H1 (cell line): ENCODE measurements at regions not wholly inside any gene's neighbourhood (a gene's known extent, or its start where the extent isn't known, plus 50 kb on each side); places are given as distances from the start of the nearest gene placed in this dataset.

ENCODE experiments used
- CTCF ChIA-PET: fragments of 300-600 bp; sonication (Branson Sonifier 250); formaldehyde crosslinking; loops from one replicate; lab custom pipeline; 2021; ENCODE audit not compliant: partially characterized antibody; lab: Charles Lee
- POLR2A ChIA-PET: fragments of 300-600 bp; sonication (Branson Sonifier 250); formaldehyde crosslinking; loops from one replicate; lab custom pipeline; 2021; ENCODE audit warnings: inconsistent platforms; ENCODE audit not compliant: partially characterized antibody; lab: Charles Lee
- DNase-seq, 2 experiments: peaks; one replicate each; pipeline versions ENCODE4 v3.0.0 to v3.0.0-alpha.2; 2010 to 2022; ENCODE audit warnings: low spot score in 2 of 2, low read depth in 1 of 2, mixed read lengths in 1 of 2
- FAIRE-seq: peaks from 2 replicates; lab custom pipeline; 2011; peaks lifted over from hg19 to GRCh38; lab: Jason Lieb, UNC
- H2AFZ ChIP-seq: 2 replicates; pipeline ENCODE4 v1.8.1; 2012; ENCODE audit warnings: low read length, inconsistent platforms
- H2AK5ac ChIP-seq: 2 replicates; pipeline ENCODE4 v1.6.1; 2013; ENCODE audit warnings: low read depth, low read length
- H2BK120ac ChIP-seq: replicated peaks from 2 replicates; pipeline ENCODE3; 2013; ENCODE audit warnings: low read depth, low read length, inconsistent platforms
- H2BK12ac ChIP-seq: 2 replicates; pipeline ENCODE4 v1.6.1; 2013; ENCODE audit warnings: low read depth, low read length
- H2BK15ac ChIP-seq: 2 replicates; pipeline ENCODE4 v1.6.1; 2013; ENCODE audit warnings: low read length
- H2BK20ac ChIP-seq: 2 replicates; pipeline ENCODE4 v1.6.1; 2013; ENCODE audit warnings: low read length
- H2BK5ac ChIP-seq: 2 replicates; pipeline ENCODE4 v1.6.1; 2013; ENCODE audit warnings: low read depth, low read length
- H3K14ac ChIP-seq: 2 replicates; pipeline ENCODE4 v1.6.1; 2013; ENCODE audit warnings: inconsistent platforms; ENCODE audit not compliant: insufficient read length
- H3K18ac ChIP-seq: 2 replicates; pipeline ENCODE4 v1.6.1; 2013; ENCODE audit warnings: low read length; ENCODE audit errors: extremely low read depth
- H3K23ac ChIP-seq: 2 replicates; pipeline ENCODE4 v1.6.1; 2013; ENCODE audit warnings: inconsistent platforms; ENCODE audit not compliant: insufficient read length
- H3K23me2 ChIP-seq: 2 replicates; pipeline ENCODE4 v1.6.1; 2013; ENCODE audit warnings: low read depth, low read length
- H3K27ac ChIP-seq: 2 replicates; pipeline ENCODE4 v1.6.1; 2011; ENCODE audit warnings: low read depth, low read length, inconsistent platforms
- H3K27me3 ChIP-seq, 4 experiments: replicated peaks in 1 of 4; 1 replicate in 1 of 4; 2 replicates in 3 of 4; pipeline versions ENCODE4 v1.6.1 to v1.8.1; 2011 to 2013; ENCODE audit warnings: low read length in 3 of 4, mild to moderate bottlenecking in 3 of 4, inconsistent platforms in 2 of 4, mixed read lengths in 2 of 4, moderate library complexity in 1 of 4; ENCODE audit not compliant: control insufficient read depth in 3 of 4, insufficient read depth in 3 of 4; ENCODE audit errors: extremely low read depth in 1 of 4
- H3K36me3 ChIP-seq, 4 experiments: 2 replicates each; pipeline versions ENCODE4 v1.6.1 to v1.8.1; 2011 to 2013; ENCODE audit warnings: mild to moderate bottlenecking in 4 of 4, low read length in 3 of 4, moderate library complexity in 2 of 4, control low read depth in 1 of 4, inconsistent platforms in 1 of 4; ENCODE audit not compliant: insufficient read depth in 4 of 4, control insufficient read depth in 2 of 4
- H3K4ac ChIP-seq: replicated peaks from 2 replicates; pipeline ENCODE3; 2013; ENCODE audit warnings: low read length, low read depth, mixed read lengths, inconsistent platforms; ENCODE audit not compliant: insufficient read length
- H3K4me1 ChIP-seq, 4 experiments: replicated peaks in 1 of 4; 1 replicate in 1 of 4; 2 replicates in 3 of 4; pipeline versions ENCODE4 v1.6.1 to v1.8.1; 2011 to 2013; ENCODE audit warnings: low read length in 3 of 4, inconsistent platforms in 2 of 4, mixed read lengths in 1 of 4; ENCODE audit not compliant: insufficient read depth in 4 of 4, control insufficient read depth in 3 of 4
- H3K4me2 ChIP-seq, 2 experiments: 2 replicates each; pipeline versions ENCODE4 v1.6.1 to v1.8.1; 2011 to 2013; ENCODE audit warnings: low read depth in 2 of 2, low read length in 2 of 2, control low read depth in 1 of 2, inconsistent platforms in 1 of 2, mild to moderate bottlenecking in 1 of 2; ENCODE audit not compliant: insufficient read depth in 1 of 2
- H3K4me3 ChIP-seq, 4 experiments: fragments of 200-600, 300-600 bp in 1 of 4; sonication (generic), shearing (Covaris generic), sonication (Bioruptor Twin) in 1 of 4; 2 replicates each; pipeline versions ENCODE4 v1.5.1 to v1.8.1; 2011 to 2016; ENCODE audit warnings: low read length in 4 of 4, low read depth in 3 of 4, control low read depth in 2 of 4, inconsistent platforms in 2 of 4, mild to moderate bottlenecking in 2 of 4, mixed read lengths in 1 of 4, moderate library complexity in 1 of 4; ENCODE audit not compliant: insufficient read depth in 2 of 4; ENCODE audit errors: extremely low read depth in 1 of 4
- H3K56ac ChIP-seq: replicated peaks from 2 replicates; pipeline ENCODE3; 2013; ENCODE audit warnings: low read depth, mild to moderate bottlenecking, mixed read lengths, low read length, inconsistent platforms; ENCODE audit not compliant: insufficient read length
- H3K79me1 ChIP-seq: 2 replicates; pipeline ENCODE4 v1.6.1; 2013; ENCODE audit warnings: low read depth, low read length, control low read depth
- H3K79me2 ChIP-seq, 2 experiments: 2 replicates each; pipeline versions ENCODE4 v1.6.1 to v1.8.1; 2012 to 2013; ENCODE audit warnings: low read length in 2 of 2, mild to moderate bottlenecking in 2 of 2, inconsistent platforms in 1 of 2; ENCODE audit not compliant: insufficient read depth in 2 of 2, control insufficient read depth in 1 of 2
- H3K9ac ChIP-seq, 4 experiments: replicated peaks in 1 of 4; 1 replicate in 1 of 4; 2 replicates in 3 of 4; pipeline versions ENCODE4 v1.6.1 to v1.8.1; 2011 to 2013; ENCODE audit warnings: low read depth in 3 of 4, low read length in 3 of 4, control low read depth in 2 of 4, mild to moderate bottlenecking in 2 of 4, moderate library complexity in 2 of 4, inconsistent platforms in 1 of 4; ENCODE audit errors: extremely low read depth in 1 of 4
- H3K9me3 ChIP-seq, 2 experiments: 2 replicates each; pipeline versions ENCODE4 v1.6.1 to v1.8.1; 2012 to 2013; ENCODE audit warnings: mild to moderate bottlenecking in 2 of 2, moderate library complexity in 2 of 2, control low read depth in 1 of 2, inconsistent platforms in 1 of 2, low read depth in 1 of 2, low read length in 1 of 2, mixed read lengths in 1 of 2; ENCODE audit not compliant: insufficient read depth in 2 of 2
- H4K20me1 ChIP-seq, 2 experiments: replicated peaks in 1 of 2; 2 replicates each; pipeline versions ENCODE3 to v1.8.1; 2011 to 2013; ENCODE audit warnings: inconsistent platforms in 2 of 2, low read length in 2 of 2, mild to moderate bottlenecking in 1 of 2; ENCODE audit not compliant: insufficient read depth in 2 of 2, control insufficient read depth in 1 of 2
- H4K5ac ChIP-seq: 2 replicates; pipeline ENCODE4 v1.6.1; 2013; ENCODE audit warnings: low read length, low read depth, mixed read lengths, inconsistent platforms; ENCODE audit not compliant: insufficient read length
- H4K8ac ChIP-seq: 2 replicates; pipeline ENCODE4 v1.8.0; 2013; ENCODE audit warnings: mild to moderate bottlenecking, moderate library complexity, low read length, inconsistent platforms; ENCODE audit not compliant: insufficient read depth; ENCODE audit errors: extremely low read depth
- H4K91ac ChIP-seq: replicated peaks from 2 replicates; pipeline ENCODE3; 2013; ENCODE audit warnings: low read length, mixed read lengths, inconsistent platforms; ENCODE audit not compliant: insufficient read length
- CBX5 ChIP-seq: fragments of 300-800, 300-1000 bp; sonication (generic); IDR thresholded peaks from 2 replicates; pipeline ENCODE4 v1.7.1; 2016; ENCODE audit warnings: antibody characterized with exemption, low read length, low read depth
- EP300 ChIP-seq, 2 experiments: IDR thresholded peaks; 1 replicate in 1 of 2; 2 replicates in 1 of 2; pipeline ENCODE4 v1.6.1; 2011 to 2012; ENCODE audit warnings: low read depth in 2 of 2, low read length in 2 of 2, mild to moderate bottlenecking in 2 of 2, borderline replicate concordance in 1 of 2, inconsistent platforms in 1 of 2, moderate library complexity in 1 of 2
- EZH2 ChIP-seq: fragments of 200-600 bp; sonication (generic); IDR thresholded peaks from 2 replicates; pipeline ENCODE4 v1.7.1; 2012; ENCODE audit warnings: low read depth, mild to moderate bottlenecking, moderate library complexity, low read length, inconsistent platforms; ENCODE audit not compliant: severe bottlenecking
- JUND ChIP-seq: IDR thresholded peaks from 2 replicates; pipeline ENCODE4 v1.6.1; 2011; ENCODE audit warnings: mild to moderate bottlenecking, improper control_type of control experiment, low read length
- KDM5A ChIP-seq: fragments of 200-600 bp; IDR thresholded peaks from 2 replicates; pipeline ENCODE4 v1.7.1; 2012; ENCODE audit warnings: mild to moderate bottlenecking, low read length, inconsistent platforms, mixed read lengths
- NANOG ChIP-seq: IDR thresholded peaks from 2 replicates; pipeline ENCODE4 v1.6.1; 2011; ENCODE audit warnings: low read length, low read depth, mild to moderate bottlenecking, inconsistent platforms; ENCODE audit not compliant: insufficient read depth, poor library complexity, severe bottlenecking
- RNF2 ChIP-seq: fragments of 200-900, 300-1000 bp; sonication (generic); IDR thresholded peaks from 2 replicates; pipeline ENCODE4 v1.7.1; 2016; ENCODE audit warnings: borderline replicate concordance, low read depth, mild to moderate bottlenecking, antibody characterized with exemption, low read length; ENCODE audit not compliant: poor library complexity, severe bottlenecking; ENCODE audit errors: missing control alignments
- SIRT6 ChIP-seq: IDR thresholded peaks from one replicate; pipeline ENCODE4 v1.7.1; 2012; ENCODE audit warnings: low read length, inconsistent platforms
- ZNF274 ChIP-seq: IDR thresholded peaks from 2 replicates; pipeline ENCODE4 v1.7.0; 2012; ENCODE audit warnings: low read length, borderline replicate concordance; ENCODE audit errors: extremely low read depth
- WGBS, 2 experiments: shearing (Covaris generic) in 1 of 2; methylation state at CpG; one replicate each; pipeline versions ENCODE4 v1.1.6 to v1.1.7; 2013 to 2015; ENCODE audit warnings: low lambda C conversion rate in 2 of 2, mixed read lengths in 2 of 2, inconsistent platforms in 1 of 2, low coverage in 1 of 2, missing lambda C conversion rate in 1 of 2; ENCODE audit not compliant: insufficient replicate concordance in 2 of 2, insufficient coverage in 1 of 2, insufficient read length in 1 of 2; ENCODE audit errors: extremely low coverage in 1 of 2, missing lambda C conversion rate in 1 of 2; 5-methylcytosine and 5-hydroxymethylcytosine counted together

DNA sequence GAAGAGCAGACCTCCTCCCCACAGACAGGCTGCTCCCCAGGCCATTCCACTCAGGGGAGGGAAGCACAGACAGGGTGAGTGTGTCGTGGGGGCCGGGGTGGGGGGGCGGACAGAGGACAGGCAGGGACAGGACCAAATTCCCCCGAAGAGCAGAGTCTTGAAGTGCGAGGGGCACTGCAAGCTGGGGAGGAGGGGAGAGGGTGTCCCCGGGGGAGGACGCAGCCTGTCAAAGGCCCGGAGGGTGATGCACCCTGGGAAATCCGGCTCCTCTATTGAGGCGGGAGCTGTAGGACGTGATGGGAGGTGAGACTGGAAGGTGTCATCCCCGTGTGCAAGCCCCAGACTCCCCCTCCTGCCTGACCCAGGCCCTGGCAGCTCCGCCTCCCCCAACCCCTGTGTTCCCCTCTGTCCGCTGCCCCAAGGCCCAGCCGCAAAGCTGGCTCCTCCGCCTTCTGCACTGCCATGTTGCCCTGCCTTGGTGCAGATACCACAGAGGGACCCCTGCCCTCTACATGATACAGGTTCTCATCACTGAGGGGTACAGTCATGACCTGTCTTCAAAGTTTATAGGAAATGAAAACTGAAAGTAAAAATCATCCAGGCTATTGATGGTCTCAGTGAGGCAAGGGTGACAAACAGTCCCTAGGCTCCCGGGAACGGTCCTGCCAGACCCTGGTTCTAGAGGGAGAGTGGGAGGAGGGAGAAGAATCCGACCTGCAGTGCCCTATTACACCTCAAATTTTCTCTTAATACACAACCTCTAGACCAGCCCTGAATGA is 76.3 kb upstream of the IQSEC1 start:
- POLR2A ChIA-PET, result interaction anchor here (0.9 kb wide), 1 partner anchor 15 kb away, joined by 3 read pairs; no protein-coding TSS in a partner anchor
- H2BK120ac ChIP-seq, result no peak overlapping the region
- no peaks in the 10 kb centered on the region for H3K79me1 ChIP-seq
- H3K9me3 ChIP-seq, result no peaks in the 10 kb centered on the region
- H3K14ac ChIP-seq, result no peak overlapping the region
- H4K5ac ChIP-seq, result no peak overlapping the region
- no peak overlapping the region for H2AK5ac ChIP-seq
- no peaks in the 10 kb centered on the region for H3K36me3 ChIP-seq
- H2BK12ac ChIP-seq, result no peak overlapping the region
- peaks cover 0 to 3% of the 10 kb centered on the region in 2 experiments for H4K20me1 ChIP-seq
- no peak overlapping the region for H2BK15ac ChIP-seq
- 89% methylated on average over 7 of the region's 19 CpGs; no CpG with 5 or more reads in 1 of the 2 experiments for WGBS, 2 experiments
- H3K4ac ChIP-seq, result no peak overlapping the region
- H2BK20ac ChIP-seq, result no peak overlapping the region
- CTCF ChIA-PET, result interaction anchor here (1.0 kb wide), 2 partner anchors 57 to 196 kb away, joined by 4 read pairs; no protein-coding TSS in a partner anchor
- no peak overlapping the region for H3K9ac ChIP-seq
- no peaks in the 10 kb centered on the region for H3K79me2 ChIP-seq
- no peak overlapping the region for H4K8ac ChIP-seq
- H3K23me2 ChIP-seq, result no peaks in the 10 kb centered on the region
- FAIRE-seq, result no peak
- H3K4me2 ChIP-seq, result no peak overlapping the region
- no peak overlapping the region for H3K27ac ChIP-seq
- DNase-seq, result no peak
- H2AFZ ChIP-seq, result no peak overlapping the region
- H2BK5ac ChIP-seq, result no peak overlapping the region
- H3K4me1 ChIP-seq, result peaks cover 0 to 11% (median 3%) of the 10 kb centered on the region in 4 experiments; a peak in 2 of 7 replicates
- H3K4me3 ChIP-seq, result no peak overlapping the region
- H3K56ac ChIP-seq, result no peak overlapping the region
- no peak overlapping the region for H3K18ac ChIP-seq
- H4K91ac ChIP-seq, result no peak overlapping the region
- no peak overlapping the region for H3K23ac ChIP-seq
- no peaks in the 10 kb centered on the region for H3K27me3 ChIP-seq
- no peak for TF ChIP-seq JUND
- no peak for TF ChIP-seq EZH2
- no peak for TF ChIP-seq SIRT6
- no peak for TF ChIP-seq NANOG
- no peak for TF ChIP-seq KDM5A
- TF ChIP-seq ZNF274, result no peak
- TF ChIP-seq CBX5, result no peak
- TF ChIP-seq EP300 (IDR thresholded peaks at IDR 0.05; ENCODE audit: borderline replicate concordance in 1 of 2, low read depth in 2 of 2, low read length in 2 of 2), result no peak
- no peak for TF ChIP-seq RNF2
